ENCODE measurements at regions not wholly inside any gene's neighbourhood (a gene's known extent, or its start where the extent isn't known, plus 50 kb on each side); places are given as distances from the start of the nearest gene placed in this dataset.
"Not testable (repeated sequence)": the region's sequence is repeated elsewhere in the genome, so short reads cannot be mapped to it uniquely, and the experiment has no call there.

DNA sequence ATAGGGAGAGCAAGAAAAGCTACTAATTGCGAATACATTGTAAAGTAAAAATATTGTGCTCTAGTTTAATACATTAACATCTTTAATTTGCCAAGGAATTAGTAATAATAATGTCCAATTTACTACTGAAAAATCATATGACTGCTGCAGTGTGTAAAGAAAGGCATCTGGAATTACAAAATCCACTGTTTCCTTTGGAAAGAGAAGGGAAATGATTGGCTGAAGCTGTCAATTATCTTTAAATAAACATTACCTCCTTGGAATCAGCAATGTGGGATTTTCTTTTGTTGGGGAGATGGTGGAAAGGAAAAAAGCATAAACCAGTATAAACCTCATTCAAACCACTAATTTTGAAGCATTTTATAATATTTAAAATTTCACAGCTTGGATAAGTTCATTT lies 276.0 kb downstream of the MAP2K6 start:
- Histone ChIP-seq H3K27ac (no peak overlapping the region), H3K9me3 (peaks cover 0 to 5% of the 10 kb centered on the region in 2 donors), H3K27me3 (no peaks in the 10 kb centered on the region), H3K36me3 (no peaks in the 10 kb centered on the region), H3K4me3 (no peak overlapping the region), H3K4me1 (ENCODE audit: insufficient read depth) (no peaks in the 10 kb centered on the region)
- TF ChIP-seq, protein P1, sequence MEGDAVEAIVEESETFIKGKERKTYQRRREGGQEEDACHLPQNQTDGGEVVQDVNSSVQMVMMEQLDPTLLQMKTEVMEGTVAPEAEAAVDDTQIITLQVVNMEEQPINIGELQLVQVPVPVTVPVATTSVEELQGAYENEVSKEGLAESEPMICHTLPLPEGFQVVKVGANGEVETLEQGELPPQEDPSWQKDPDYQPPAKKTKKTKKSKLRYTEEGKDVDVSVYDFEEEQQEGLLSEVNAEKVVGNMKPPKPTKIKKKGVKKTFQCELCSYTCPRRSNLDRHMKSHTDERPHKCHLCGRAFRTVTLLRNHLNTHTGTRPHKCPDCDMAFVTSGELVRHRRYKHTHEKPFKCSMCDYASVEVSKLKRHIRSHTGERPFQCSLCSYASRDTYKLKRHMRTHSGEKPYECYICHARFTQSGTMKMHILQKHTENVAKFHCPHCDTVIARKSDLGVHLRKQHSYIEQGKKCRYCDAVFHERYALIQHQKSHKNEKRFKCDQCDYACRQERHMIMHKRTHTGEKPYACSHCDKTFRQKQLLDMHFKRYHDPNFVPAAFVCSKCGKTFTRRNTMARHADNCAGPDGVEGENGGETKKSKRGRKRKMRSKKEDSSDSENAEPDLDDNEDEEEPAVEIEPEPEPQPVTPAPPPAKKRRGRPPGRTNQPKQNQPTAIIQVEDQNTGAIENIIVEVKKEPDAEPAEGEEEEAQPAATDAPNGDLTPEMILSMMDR (IDR thresholded peaks at IDR 0.05) = no peak
- TF ChIP-seq POLR2A (IDR thresholded peaks at IDR 0.05) (no peak), EP300 (IDR thresholded peaks at IDR 0.05) (no peak)
- WGBS, 3 donors = 92 to 98% (median 93%) methylated on average over 1 of the region's 1 CpG
- no peak for DNase-seq
- intact Hi-C loops (cut with DNase I) = no loop called here

DNA sequence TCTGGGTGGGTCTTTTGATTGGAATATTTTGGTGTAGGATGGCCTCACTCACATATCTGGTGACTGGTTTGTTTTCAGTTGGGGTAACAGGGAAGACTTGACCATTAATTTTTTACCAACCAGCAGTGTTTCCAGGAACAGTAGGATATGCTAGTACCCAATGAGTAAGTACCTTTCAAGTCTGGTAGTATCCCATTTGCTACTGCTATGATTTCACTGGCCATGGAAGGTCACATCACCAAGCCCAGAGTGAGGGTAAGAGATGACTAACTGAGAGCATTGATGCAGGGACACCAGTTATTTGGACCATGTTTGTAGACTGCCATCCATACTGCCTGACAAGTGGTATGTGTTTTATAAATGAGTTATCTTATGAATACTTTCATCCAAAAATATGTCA lies 277.7 kb downstream of the MAP2K6 start:
- no peaks in the 10 kb centered on the region for H3K27me3 ChIP-seq
- no peaks in the 10 kb centered on the region for H3K36me3 ChIP-seq
- intact Hi-C loops (cut with DNase I) = no loop called here

DNA sequence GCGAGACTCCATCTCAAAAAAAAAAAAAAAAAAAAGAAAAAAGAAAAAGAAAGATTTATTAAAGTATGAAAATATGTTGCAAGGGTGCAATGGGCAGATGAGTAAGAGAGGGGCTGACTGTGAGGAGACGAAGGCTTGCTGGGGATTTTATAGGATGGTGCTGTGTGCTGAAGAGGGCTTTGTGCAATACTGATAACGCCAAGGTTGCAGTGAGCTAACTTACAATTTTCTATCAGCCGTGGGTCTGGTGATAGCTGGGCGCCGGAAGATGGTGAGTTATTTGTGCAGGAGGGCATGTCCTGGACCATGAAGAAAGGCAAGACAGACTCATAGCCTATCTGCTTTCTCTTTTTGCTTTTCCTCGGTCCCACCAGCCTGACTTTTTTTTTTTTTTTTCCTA lies 281.1 kb downstream of the MAP2K6 start:
- peaks cover 2% of the 10 kb centered on the region for H3K4me1 ChIP-seq (ENCODE audit: insufficient read depth)
- no peak overlapping the region for H3K27ac ChIP-seq
- DNase-seq = no peak
- 85 to 89% (median 87%) methylated on average over 7 of the region's 7 CpGs for WGBS, 3 donors
- H3K9me3 ChIP-seq = peaks cover 0 to 4% of the 10 kb centered on the region in 2 donors
- intact Hi-C loops (cut with DNase I) = no loop called here
- no peak overlapping the region for H3K4me3 ChIP-seq
- no peaks in the 10 kb centered on the region for H3K27me3 ChIP-seq
- TF ChIP-seq POLR2A (IDR thresholded peaks at IDR 0.05) (no peak), EP300 (IDR thresholded peaks at IDR 0.05) (no peak)
- H3K36me3 ChIP-seq = no peaks in the 10 kb centered on the region

More for the DNA sequence above, 277.7 kb downstream of the MAP2K6 start:
- H3K4me1 ChIP-seq (ENCODE audit: insufficient read depth) = peaks cover 2% of the 10 kb centered on the region
- H3K9me3 ChIP-seq = peaks cover 0 to 5% of the 10 kb centered on the region in 2 donors
- TF ChIP-seq EP300 (IDR thresholded peaks at IDR 0.05) (no peak), POLR2A (IDR thresholded peaks at IDR 0.05) (no peak)
- TF ChIP-seq, protein P1 (IDR thresholded peaks at IDR 0.05) = no peak
- DNase-seq = no peak
- H3K27ac ChIP-seq = no peak overlapping the region
- H3K4me3 ChIP-seq = no peak overlapping the region

DNA sequence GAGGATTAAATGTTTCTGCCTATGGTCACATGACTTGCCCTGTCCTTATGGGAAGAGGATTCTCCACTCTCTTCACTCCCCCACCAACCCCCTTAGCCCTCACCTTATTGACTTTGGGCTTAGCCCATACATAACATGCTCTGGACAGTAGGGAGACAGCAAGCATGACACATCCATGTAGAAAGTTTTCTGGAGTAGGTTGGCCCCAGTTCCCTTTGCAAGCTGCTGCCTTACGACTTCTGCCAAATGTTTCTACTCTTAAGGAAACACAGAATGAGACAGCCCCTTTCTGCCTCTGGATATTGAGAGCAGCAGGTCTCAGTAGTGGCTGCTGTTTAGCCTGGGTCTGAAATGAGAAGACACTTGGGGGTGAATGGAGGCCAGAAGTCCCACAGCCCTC lies 282.2 kb downstream of the MAP2K6 start:
- Histone ChIP-seq H3K27ac (no peak overlapping the region), H3K36me3 (no peaks in the 10 kb centered on the region), H3K9me3 (peaks cover 0 to 4% of the 10 kb centered on the region in 2 donors), H3K4me1 (ENCODE audit: insufficient read depth) (peaks cover 2% of the 10 kb centered on the region), H3K4me3 (no peak overlapping the region), H3K27me3 (no peaks in the 10 kb centered on the region)
- no peak for TF ChIP-seq EP300 (IDR thresholded peaks at IDR 0.05)
- TF ChIP-seq POLR2A (IDR thresholded peaks at IDR 0.05) = no peak
- TF ChIP-seq, protein P1 (IDR thresholded peaks at IDR 0.05) = no peak
- intact Hi-C loops (cut with DNase I) = no loop called here
- no peak for DNase-seq
- 14 to 20% (median 19%) methylated on average over 1 of the region's 1 CpG for WGBS, 3 donors

DNA sequence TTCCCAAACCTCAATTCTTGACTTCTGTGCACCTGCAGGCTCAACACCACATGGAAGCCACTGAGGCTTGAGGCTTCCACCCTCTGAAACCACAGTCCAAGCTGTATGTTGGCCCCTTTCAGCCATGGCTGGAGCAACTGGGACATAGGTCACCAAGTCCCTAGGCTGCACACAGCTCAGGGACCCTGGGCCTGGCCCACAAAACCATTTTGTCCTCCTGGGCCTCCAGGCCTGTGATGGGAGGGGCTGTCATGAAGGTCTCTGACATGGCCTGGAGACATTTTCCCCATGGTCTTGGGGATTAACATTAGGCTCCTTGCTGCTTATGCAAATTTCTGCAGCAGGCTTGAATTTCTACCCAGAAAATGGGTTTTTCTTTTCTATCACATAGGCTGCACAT lies 283.9 kb downstream of the MAP2K6 start:
- H3K27ac ChIP-seq; H3K36me3 ChIP-seq; intact Hi-C loops (cut with DNase I); H3K4me3 ChIP-seq; DNase-seq; H3K27me3 ChIP-seq; H3K9me3 ChIP-seq; H3K4me1 ChIP-seq (ENCODE audit: insufficient read depth): not testable (repeated sequence)

DNA sequence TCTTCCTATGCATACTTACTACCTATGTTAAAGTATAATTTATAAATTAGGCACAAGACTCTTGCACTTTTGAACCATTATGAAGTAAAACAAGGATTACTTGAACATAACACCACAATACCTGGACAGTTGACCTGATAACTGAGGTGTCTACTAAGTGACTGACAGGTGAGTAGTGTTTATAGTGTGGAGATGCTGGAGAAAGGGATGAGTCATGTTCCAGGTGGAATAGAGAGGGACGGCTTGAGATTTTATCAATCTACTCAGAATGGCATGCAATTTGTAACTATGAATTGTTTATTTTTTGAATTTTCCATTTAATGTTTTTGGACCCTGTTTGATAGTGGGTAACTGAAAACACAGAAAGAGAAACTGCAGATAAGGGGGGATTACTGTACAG lies 287.6 kb downstream of the MAP2K6 start:
- TF ChIP-seq EP300 (IDR thresholded peaks at IDR 0.05) (no peak), POLR2A (IDR thresholded peaks at IDR 0.05) (no peak)
- TF ChIP-seq, protein P1 (IDR thresholded peaks at IDR 0.05) = no peak
- 63 to 85% (median 65%) methylated on average over 1 of the region's 1 CpG for WGBS, 3 donors
- Histone ChIP-seq H3K27ac (no peak overlapping the region), H3K9me3 (peaks cover 0 to 4% of the 10 kb centered on the region in 2 donors), H3K27me3 (no peaks in the 10 kb centered on the region), H3K4me1 (ENCODE audit: insufficient read depth) (peaks cover under 1% of the 10 kb centered on the region), H3K4me3 (no peak overlapping the region), H3K36me3 (no peaks in the 10 kb centered on the region)
- intact Hi-C loops (cut with DNase I) = no loop called here
- DNase-seq = no peak

All from ovary (tissue), 7 donors.